ENCODE measurements at regions not wholly inside any gene's neighbourhood (a gene's known extent, or its start where the extent isn't known, plus 50 kb on each side); places are given as distances from the start of the nearest gene placed in this dataset.

DNA sequence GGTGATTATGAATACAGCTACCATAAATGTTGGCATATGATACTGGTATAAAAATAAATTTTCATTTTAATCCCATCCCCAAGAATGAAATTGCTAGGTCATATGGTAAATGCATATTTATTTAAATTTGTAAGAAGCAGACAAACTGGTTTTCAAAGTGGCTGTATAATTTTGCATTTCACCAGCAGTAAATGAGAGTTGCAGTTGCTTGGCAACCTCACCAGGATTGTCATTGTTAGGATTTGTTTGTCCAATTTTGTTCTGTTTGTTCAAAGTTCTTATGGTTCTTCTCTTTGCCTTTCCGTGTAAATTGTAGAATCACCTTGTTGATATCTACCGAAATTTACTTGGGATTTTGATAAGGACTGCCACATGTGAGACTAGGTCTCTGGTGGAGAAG, 237.4 kb downstream of the OTUD1 start:
- H3K4me3 ChIP-seq (ENCODE audit: low read depth, low read length): no peak overlapping the region
- TF ChIP-seq, protein P1, sequence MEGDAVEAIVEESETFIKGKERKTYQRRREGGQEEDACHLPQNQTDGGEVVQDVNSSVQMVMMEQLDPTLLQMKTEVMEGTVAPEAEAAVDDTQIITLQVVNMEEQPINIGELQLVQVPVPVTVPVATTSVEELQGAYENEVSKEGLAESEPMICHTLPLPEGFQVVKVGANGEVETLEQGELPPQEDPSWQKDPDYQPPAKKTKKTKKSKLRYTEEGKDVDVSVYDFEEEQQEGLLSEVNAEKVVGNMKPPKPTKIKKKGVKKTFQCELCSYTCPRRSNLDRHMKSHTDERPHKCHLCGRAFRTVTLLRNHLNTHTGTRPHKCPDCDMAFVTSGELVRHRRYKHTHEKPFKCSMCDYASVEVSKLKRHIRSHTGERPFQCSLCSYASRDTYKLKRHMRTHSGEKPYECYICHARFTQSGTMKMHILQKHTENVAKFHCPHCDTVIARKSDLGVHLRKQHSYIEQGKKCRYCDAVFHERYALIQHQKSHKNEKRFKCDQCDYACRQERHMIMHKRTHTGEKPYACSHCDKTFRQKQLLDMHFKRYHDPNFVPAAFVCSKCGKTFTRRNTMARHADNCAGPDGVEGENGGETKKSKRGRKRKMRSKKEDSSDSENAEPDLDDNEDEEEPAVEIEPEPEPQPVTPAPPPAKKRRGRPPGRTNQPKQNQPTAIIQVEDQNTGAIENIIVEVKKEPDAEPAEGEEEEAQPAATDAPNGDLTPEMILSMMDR (IDR thresholded peaks at IDR 0.05; ENCODE audit: insufficient read depth, low read length, missing control alignments): no peak
- ChIA-PET POLR2A (no interaction called here), CTCF (no interaction called here)
- DNase-seq (ENCODE audit: low read depth, low spot score): no peak

DNA sequence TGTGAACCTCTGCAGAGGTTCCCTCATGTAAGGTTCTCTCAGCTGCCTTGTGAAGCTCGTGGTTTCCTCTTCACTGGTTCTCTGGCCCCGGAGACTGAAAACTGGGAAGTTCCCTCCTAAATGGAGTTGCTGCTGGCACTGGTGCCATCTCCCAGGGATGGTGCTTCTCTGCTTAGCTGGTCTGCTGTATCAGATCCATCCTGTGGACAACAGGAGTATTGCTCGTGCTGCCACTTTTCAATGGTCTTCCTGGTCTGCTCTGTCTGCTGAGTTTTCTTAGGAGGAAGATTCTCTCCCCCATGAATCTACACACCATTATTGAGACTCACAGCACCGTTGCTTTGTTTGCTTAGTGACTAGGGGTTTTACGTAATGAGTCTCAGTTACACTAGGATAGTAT, 247.8 kb downstream of the OTUD1 start:
- CTCF ChIA-PET: interaction anchor here (1.2 kb wide), 1 partner anchor 170 kb away, joined by 3 read pairs; no protein-coding TSS in a partner anchor
- H3K4me3 ChIP-seq (ENCODE audit: low read depth, low read length): no peak overlapping the region
- POLR2A ChIA-PET: no interaction called here
- no peak for DNase-seq (ENCODE audit: low read depth, low spot score)
- TF ChIP-seq, protein P1 (IDR thresholded peaks at IDR 0.05; ENCODE audit: insufficient read depth, low read length, missing control alignments): no peak

DNA sequence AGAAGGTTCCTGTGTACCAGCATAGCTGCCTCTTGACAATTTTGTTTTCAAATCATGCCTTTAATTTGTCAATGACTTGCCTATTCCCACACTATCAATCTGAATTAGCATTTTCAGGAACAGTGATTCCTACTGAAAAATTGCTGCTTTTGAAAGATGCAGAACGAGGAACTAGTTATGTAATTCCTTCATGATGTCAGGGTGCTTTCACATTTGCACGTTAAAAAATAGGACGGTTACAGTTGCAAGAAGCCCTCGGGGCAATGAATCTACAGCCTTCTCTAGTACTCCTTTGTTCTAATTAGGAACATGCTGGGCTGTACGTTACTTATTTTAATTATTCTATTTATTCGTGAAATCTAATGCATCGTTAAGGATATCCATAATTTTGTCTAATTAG, 253.9 kb downstream of the OTUD1 start:
- TF ChIP-seq, protein P1 (IDR thresholded peaks at IDR 0.05; ENCODE audit: insufficient read depth, low read length, missing control alignments): no peak
- H3K4me3 ChIP-seq (ENCODE audit: low read depth, low read length): no peak overlapping the region
- ChIA-PET CTCF (interaction anchor here (1.1 kb wide), 1 partner anchor 534 kb away, joined by 3 read pairs; no protein-coding TSS in a partner anchor), POLR2A (no interaction called here)
- no peak for DNase-seq (ENCODE audit: low read depth, low spot score)

DNA sequence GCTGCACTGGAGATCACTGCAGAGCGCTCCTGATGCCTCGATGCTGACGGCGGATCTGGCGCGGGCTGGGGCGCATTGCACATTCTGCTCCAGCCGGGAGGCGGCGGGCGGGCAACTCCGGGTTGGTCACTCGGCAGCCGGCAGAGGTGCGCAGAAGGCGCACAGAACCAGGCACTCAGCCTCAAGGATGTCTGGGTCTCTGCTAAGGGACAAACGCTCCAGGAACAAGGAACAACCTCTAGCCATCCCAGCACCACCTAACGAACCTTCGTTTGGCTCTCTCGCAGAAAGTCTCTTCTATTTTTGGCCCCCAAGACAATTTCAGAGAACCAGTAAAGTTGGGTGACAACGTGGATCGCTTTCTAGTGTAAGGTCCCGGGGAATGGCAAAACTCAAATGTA, 254.6 kb downstream of the OTUD1 start:
- TF ChIP-seq, protein P1 (IDR thresholded peaks at IDR 0.05; ENCODE audit: insufficient read depth, low read length, missing control alignments): peak; percentile 2
- ChIA-PET CTCF (interaction anchor here (1.1 kb wide), 1 partner anchor 535 kb away, joined by 3 read pairs; no protein-coding TSS in a partner anchor), POLR2A (no interaction called here)
- H3K4me3 ChIP-seq (ENCODE audit: low read depth, low read length): no peak overlapping the region
- DNase-seq (ENCODE audit: low read depth, low spot score): no peak

DNA sequence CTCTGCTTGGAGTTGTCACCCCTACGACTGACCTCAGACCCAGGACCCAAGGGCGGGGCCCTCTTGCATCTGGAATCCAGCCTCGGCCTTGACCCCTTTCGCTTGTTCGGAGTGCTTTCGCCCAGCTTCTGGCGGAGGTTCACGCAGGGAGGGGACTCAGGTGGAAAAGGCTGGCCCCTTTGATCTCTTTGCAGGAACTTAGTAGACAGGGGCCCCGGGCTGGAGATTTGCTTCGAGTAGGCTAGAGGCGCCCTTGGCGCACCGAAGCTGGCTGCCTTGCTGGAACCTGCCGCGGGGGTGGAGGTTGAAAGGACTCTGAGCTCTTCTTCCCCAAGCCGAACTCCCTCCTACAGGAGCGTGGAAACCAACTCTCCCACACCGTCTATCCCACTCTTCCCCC, 255.1 kb downstream of the OTUD1 start:
- ChIA-PET POLR2A (no interaction called here), CTCF (no interaction called here)
- no peak for DNase-seq (ENCODE audit: low read depth, low spot score)
- TF ChIP-seq, protein P1 (IDR thresholded peaks at IDR 0.05; ENCODE audit: insufficient read depth, low read length, missing control alignments): no peak
- H3K4me3 ChIP-seq (ENCODE audit: low read depth, low read length): no peak overlapping the region

DNA sequence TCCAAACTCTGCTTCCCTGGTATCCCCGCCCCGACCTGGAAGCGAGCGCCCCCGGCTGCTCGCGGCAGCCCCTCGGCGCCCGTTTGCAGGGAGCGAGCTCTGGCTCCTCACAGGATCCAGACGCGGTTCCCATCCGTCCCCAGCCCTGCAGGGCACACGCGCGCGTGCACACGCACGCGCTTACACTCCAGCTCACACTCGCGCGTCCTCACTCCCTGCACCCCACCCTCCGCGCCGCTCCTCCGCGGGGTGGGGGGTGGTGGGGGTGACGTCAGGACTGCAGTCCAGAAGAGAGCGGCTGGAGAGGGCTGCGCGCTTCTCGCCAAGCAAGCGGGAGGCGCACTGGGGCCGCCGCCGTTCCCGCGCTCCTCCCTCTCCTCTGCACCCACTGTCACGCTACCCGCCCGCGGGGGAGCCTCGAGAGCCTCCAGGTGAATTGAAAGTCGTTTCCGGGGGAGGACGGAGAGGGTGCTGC, 255.6 kb downstream of the OTUD1 start:
- no peak overlapping the region for H3K4me3 ChIP-seq (ENCODE audit: low read depth, low read length)
- no peak for DNase-seq (ENCODE audit: low read depth, low spot score)
- ChIA-PET POLR2A (no interaction called here), CTCF (no interaction called here)
- TF ChIP-seq, protein P1 (IDR thresholded peaks at IDR 0.05; ENCODE audit: insufficient read depth, low read length, missing control alignments): no peak

Data from AG04449 (cell line).